HG03135 (cell line): ENCODE measurements at regions not wholly inside any gene's neighbourhood (a gene's known extent, or its start where the extent isn't known, plus 50 kb on each side); places are given as distances from the start of the nearest gene placed in this dataset.

Experiments
- ATAC-seq: cut with Tn5 transposase; IDR thresholded peaks from one replicate; pipeline ENCODE4 v1.9.1; 2021; ENCODE audit warnings: mild to moderate bottlenecking, moderate library complexity; ENCODE audit not compliant: unreplicated experiment

DNA sequence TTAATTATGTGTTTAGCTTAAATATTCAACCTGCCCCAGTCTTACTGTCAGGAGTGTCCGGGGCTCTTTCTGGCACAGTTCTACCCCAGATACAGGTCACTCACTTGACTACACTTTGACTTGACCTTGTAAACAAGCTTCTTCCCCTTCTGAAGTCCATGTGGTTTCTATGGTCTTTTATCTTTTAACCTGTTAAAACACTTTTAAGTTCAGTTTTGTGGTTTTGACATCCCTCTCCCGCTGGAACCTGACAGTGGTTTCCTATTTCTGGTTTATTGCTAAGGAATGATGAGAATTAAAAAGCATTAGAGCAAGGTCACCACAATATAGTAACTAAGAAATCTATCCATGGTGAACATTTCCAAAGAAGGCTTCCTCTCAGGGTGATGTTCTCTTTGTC lies 300.1 kb downstream of the TMEM167A start:
- no peak for ATAC-seq

DNA sequence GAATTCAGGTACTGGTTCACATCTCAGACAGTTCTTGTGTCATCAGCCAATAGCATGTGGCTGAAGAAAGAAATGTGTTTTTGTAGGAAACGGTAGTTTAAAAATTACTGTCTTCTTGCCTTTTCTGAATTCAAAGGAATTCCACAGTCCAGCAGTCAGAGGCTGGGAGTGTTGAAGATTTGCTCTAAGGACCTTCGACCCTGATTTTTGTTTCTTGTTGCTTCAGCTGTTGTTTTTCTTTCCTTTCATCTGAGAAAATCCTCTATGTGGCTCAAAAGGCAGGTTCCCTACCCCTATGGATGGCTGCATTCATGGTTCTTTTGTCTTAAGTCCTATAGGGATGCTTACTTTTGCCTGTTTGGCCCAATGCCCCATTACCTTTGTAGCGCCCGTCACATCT lies 304.9 kb downstream of the TMEM167A start:
- no peak for ATAC-seq

DNA sequence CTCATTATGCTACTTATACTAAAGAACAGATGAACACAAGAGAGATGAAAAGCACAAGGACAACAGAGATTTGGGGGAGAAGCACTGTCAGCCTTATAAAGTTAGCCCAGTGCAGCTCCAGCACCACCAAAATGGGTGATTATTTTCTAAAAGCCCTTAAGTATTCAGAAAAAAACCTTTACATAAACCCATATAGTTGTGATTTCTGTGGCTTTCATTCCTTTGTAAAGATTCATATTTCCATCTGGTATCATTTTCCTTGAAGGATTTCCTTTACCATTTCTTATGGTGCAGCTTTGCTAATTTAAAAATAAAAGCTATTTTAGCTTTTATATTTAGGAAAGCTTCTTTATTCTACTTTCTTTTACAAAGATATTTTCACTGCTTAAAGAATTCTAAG lies 311.0 kb downstream of the TMEM167A start:
- ATAC-seq: no peak

DNA sequence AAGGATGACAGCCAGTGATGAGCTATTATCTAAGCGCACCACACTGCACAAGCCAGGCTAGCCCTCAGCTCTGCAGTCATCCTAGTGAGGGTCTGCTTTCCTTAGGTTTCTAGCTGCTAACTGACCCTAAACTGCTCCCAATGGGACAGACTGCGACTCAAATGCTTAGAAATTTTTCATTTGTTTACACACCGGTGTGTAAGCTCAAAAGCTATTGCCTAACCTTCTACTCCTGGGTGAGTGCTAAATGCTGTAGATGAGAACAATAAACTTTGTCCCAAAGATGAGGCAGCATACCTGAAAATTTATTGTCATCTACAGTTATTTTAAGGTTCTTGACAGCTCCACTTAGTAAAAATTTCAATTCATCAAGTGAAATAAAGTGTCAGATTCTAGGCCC lies 311.4 kb downstream of the TMEM167A start:
- no peak for ATAC-seq

DNA sequence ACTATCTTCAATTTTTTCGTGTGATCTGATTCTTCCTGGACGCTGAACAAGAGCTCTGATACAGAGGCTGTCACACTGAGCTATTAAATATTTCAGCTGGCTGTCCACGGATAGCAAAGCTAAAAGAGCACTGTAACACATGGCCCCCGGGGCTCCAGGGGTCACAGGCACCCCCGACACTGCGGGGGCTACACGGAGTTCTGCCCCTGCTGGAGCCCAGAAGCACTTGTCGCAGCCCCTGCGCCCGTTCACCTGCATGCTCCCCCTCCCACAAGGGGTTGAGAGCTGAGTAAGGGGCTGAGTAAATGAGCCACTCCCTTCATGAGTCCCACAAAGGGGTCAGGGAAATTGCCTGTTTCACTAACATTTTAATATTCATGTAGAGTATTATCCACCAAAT lies 316.3 kb downstream of the TMEM167A start:
- ATAC-seq: no peak

DNA sequence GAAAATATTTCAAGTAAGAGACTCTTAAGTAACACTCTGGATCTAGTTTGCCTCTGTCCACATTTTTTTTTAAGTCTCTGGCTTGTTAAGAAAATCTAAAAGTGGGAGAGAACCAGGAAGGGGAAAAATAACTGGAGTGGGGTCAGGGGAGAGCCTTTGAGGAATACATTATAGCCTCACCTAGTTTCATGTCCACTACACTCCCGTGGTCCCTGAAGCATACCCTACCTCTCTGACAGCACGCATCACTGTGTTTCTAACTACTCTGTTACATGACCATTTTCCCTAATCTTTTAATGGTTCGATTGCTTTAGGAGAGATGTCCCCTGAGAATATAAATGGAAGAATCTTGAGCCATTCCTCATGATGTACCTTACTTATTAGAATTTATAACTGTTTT lies 318.3 kb downstream of the TMEM167A start:
- no peak for ATAC-seq

DNA sequence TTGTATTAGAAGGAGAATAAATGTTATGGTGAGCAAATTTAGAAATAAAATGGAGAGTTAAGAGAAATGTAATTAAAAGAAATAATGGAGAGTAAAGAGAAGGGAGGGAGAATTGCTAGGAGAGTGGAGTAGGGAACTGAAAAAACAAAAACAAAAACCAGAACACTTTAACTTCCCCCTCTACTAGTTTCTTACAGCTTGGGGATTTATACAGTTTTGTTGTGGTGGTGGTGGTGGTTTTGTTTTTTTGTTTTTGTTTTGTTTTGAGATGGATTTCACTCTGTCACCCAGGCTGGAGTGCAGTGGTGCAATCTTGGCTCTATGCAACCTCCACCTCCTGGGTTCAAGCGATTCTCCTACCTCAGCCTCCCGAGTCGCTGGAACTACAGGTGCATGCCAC lies 322.4 kb downstream of the TMEM167A start:
- peak; percentile 93 for ATAC-seq

DNA sequence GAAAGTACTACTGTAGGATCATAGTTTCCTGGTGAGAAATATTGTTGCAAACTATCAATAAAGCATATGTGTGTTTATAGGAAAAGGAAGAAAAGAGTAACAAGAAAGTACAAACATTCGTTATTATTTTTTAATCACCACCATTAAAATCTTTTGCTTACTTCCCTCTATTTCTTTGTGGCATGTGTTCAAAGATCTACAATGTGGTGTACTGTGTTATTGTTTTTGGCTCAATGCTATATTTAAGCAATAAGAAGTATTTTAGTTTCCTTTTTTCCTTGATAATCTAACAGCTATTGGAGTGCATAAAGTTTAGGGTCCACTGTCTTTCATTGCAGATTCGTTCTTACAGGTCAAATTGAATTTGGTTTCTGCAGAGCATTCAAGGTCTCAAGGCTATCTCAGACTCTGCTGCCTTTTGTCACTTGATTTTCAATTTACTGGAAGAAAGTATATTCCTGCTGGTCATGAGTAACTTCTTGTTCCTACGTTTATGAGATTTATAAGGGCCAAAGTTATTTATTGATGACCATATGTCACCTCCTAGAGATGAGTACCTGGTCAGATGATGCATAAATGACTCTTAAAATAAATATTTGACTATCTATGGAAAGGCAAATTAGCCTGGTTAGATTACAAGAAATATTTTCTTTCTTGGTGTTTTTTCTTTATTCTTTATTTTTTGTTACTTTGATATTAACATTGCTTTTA lies 323.0 kb downstream of the TMEM167A start:
- ATAC-seq: peak; percentile 10

DNA sequence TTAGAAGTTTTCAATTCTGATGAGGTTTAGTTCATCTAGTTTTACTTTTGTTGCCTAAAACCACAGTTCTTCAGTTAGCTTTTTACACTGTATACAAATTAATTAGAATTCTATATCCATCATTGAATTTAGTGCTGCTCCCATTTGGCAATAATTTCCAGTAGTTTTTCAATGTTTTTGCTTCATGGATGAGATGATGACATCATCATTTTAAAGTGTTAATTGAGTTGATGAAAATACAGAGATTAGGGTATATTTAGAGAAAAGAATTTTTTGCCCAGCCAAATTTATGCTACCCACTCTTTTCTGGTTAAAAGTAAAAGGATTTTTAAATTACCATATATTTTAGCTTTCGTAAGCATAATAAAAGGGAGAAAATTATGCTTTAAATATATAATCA lies 323.8 kb downstream of the TMEM167A start:
- ATAC-seq: no peak

DNA sequence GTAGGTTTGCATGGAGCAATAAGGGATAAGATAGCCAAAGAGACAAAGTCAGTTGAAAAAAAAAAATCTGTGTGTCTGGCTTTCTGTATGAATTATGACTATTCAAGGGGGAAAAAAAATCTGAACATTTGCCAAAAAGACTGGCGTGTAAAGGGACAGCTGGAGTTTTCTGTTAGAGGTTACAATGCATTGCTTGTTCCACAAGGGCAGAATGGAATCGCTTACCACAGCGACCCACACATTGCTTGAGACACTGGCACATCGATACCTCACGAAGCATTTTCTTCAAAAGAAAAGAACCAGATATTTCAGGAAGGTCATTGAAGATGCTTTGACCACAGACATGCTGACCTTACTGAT lies 327.8 kb downstream of the TMEM167A start:
- ATAC-seq: no peak

DNA sequence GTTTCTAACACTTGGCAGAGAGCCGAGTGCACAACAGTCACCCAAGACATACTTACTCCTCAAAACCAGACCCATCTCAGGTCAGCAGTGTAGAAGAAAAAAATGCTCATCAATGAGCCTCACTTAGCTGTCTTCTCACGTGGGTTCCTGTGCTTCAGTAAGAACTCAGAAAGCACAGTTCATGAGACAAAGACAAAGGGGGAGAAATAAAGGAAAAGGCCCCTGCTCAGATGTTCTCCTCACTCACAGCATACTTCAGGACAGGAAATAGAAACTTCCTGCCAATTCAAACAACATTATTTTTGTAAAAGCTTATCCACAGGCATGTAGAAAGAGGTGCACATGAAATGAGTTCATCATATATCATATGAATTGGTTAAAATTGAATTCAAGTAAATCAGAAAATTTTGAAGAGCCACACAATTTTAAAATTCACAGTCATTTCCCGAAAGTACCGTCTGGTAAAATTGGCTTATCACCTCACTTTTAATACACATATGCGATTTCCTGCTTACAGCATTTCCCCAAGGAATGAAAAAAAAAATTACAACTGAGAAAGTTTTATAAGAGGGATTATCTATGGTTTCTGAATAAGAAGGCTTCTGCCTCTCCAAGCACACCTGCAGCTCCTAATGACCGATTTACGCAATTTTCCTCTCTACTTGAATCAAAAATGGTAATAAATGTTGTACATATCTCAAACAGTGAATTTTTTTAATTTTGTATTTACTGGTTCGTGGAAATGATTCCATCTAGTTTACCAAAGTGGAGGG lies 328.3 kb downstream of the TMEM167A start:
- no peak for ATAC-seq

DNA sequence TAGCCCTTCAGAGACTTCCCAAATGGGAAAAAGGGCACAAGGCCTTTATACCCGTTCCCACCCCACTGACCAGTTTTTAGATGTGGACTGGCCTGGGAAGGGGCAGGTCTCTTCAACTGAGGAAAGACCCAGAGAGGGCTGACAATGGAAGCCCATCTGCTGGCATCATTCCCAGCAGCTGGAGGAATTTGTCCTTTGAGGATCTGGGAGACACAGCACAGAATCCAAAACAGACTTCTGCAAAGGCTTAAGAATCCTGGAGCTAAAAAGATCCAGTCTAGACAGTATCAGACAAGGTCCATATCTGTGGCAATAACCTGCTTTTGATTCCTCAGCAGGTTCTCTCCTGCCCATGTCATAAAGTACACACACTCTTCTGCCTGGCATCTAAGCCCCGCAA lies 329.2 kb downstream of the TMEM167A start:
- ATAC-seq: no peak

DNA sequence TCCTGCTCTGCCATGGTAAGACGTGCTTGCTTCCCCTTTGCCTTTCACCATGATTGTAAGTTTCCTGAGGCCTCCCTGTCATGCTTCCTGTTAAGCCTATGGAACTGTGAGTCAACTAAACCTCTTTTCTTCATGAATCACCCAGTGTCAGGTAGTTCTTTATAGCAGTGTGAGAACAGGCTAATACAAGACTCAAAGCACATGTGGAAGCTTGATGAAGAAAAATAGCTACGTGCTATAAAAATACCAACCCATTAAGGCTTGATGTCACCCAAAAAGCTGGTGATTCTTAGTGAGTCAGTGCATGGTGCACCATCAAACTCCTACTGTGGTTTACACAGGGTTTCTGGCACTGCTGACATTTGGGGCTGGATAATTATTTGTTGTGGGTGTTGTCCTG lies 332.2 kb downstream of the TMEM167A start:
- ATAC-seq: no peak

DNA sequence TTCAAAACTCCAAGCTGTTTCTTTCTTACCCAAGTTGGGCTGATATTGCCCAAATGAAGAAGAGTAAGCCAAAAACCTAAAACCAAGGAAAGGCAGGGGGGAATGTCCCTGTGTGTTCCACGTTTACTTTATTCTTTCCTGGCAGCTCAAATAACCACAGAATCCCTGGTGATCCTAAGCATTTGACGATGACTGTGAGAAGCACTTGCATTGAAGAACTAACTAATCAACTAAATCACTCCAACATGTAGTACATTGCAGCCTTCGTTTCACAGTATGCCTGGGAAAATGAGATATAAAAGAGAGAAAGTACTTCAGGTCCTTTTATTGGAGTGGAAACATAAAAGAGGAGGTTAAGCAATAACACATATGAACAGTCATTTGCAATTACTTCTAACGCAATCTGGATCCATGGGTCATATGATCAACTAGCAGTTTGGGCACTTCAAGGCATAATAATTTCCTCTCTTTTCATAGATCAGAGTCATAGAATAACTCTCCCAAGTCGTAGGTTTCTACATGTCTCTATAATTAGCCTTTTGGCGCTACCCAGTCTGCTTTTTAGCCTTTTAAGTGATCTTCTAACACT lies 338.4 kb downstream of the TMEM167A start:
- no peak for ATAC-seq

DNA sequence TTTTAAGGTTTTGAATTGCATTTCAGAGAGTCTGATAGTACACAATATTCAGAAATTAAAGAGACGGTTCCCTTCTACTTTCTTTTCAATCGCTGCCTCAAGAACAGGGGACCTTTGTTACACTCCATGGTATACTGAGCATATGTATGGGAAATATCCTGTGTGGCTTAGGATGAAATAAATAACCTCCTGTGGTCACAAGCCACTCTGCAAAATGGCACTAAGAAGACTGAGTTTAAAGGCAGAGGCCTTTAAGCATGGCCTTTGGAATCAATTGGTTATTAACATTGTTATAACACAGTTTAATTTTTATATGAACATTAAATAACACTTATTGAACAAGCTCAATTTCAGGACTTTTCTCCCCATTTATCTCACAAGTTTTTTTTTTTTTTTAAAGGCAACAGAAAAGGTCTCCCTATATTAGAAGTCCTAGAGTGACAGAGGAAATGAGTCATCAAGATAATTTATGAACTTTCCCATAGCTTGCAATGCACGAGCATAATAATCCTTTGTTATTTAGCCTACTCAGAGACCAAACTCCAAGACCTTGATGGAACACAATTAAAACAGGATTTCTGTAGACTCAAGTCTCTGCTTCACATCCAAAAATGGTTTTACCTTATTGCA lies 341.9 kb downstream of the TMEM167A start:
- no peak for ATAC-seq

DNA sequence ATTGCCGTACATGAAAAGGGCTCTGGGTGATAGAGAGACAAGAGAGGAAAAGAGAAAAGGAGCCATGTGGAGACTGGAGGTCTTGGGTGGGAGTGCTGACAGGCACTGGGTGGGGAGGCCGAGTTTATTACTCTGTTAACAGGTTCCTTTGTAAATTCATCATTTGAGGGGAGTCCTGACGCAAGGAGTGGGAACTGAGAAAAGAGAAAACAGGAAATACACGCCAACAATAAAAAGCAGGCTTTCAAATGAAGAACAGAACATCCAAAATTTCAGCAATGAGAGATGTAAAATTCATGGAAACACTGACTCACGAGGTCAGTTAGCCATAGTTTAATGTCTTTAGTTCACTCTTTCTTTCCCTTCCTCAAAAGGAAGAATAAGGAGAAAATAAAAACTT lies 342.8 kb downstream of the TMEM167A start:
- ATAC-seq: no peak

DNA sequence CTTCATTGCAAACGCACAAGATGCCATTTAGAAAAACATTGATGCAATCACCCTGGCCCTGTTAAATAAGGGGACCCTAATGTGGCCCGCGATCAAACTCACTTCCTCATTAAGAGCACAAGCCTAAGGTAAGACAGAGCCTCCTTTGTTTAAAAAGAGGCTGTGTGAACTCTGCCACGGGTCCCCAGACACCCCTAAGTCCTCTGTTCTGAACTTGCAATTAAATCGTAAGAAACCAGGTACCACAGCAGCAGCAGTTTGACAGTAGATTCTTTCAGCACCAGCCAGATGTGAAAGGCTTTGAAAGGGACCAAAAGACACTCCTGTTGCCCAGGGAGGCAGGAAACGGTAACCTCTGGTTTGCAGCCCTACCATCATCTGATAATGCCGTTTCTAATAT lies 346.3 kb downstream of the TMEM167A start:
- no peak for ATAC-seq

DNA sequence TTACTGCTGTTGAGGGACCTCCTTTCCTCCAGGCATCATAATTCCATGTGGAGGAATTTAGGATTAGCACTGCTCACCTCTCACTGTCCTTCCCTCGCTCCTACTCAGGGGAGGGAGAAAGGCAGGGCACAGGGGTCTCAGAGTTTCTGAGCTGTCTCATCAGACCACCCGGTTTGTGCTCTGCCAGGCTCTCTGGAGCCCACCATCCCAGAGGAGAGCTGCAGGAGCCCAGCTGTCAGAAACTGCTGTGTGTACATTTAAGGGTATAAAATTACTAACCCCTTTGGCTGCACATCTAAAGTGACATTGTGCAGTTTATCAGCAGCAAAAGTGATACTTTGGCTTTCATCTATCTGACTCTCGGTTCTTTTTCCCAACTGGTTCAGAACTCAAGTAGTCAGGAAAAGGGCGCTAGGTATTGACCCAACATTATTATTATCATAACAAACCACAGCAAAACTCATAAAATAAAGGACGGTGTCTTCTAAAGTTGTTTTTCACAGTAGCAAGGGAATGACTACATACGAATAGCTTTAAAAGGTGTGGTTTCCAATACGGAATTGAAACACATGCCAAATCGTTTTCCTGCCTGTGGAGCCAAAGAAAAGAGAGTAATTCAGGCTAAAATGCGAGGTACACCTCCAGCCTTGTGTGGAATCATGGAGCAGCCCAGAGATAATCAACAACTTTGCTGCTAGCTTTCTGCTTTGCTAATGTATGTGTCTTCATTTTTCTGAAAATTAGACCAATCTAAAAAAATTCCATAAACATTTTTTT lies 348.1 kb downstream of the TMEM167A start:
- ATAC-seq: no peak

DNA sequence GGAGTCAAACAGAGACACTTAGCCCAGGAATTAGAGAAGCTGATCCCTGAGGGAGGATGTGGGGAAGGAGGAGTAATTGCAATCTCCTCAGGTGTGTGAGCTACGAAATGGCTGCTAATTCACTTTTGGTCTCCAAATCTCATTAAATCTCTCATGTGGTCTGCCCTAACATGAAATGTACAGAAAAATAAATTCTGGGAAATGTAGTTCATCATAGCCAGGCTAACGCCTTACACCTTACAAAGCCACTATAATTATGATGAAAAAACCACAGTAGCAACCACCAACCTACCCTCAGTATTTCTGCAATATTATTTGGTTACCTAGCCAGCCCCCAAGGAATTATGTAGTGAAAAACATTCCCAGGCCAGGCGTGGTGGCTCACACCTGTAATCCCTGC lies 354.0 kb downstream of the TMEM167A start:
- ATAC-seq: no peak

DNA sequence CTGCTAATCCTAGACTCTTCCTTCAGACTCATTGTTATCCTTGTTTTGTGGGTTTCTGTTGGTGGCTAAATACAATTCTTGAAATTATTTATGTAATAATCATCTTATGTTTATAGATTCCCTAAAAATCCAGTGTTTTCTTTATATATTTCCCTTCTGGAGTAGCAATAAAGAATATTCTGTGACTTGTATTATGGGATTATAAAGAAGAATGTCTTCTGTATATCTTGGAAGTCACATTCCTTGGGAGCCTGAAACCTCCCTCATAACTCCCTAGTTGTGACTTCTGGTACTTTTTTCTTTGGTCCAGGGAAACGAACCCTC lies 356.1 kb downstream of the TMEM167A start:
- no peak for ATAC-seq
